Thyroid gland (tissue), 4 donors: ENCODE measurements at regions not wholly inside any gene's neighbourhood (a gene's known extent, or its start where the extent isn't known, plus 50 kb on each side); places are given as distances from the start of the nearest gene placed in this dataset.
"Not testable (repeated sequence)": the region's sequence is repeated elsewhere in the genome, so short reads cannot be mapped to it uniquely, and the experiment has no call there.

Experiments used
- DNase-seq, 2 donors: peaks; one replicate each; pipeline ENCODE4 v3.0.0-alpha.2; 2019
- H3K27ac ChIP-seq, 3 donors: fragments of 200-600 bp; sonication (generic); 1 replicate in 2 of 3; 2 replicates in 1 of 3; pipeline ENCODE4 v1.5.1; 2016 to 2019; ENCODE audit warnings: mild to moderate bottlenecking in 1 of 3, moderate library complexity in 1 of 3
- H3K27me3 ChIP-seq: fragments of 200-600 bp; sonication (generic); one replicate; pipeline ENCODE4 v1.5.1; 2019
- H3K36me3 ChIP-seq, 2 donors: fragments of 200-600 bp; sonication (generic); one replicate each; pipeline ENCODE4 v1.5.1; 2016 to 2019
- H3K4me1 ChIP-seq, 2 donors: fragments of 200-600 bp; sonication (generic); one replicate each; pipeline ENCODE4 v1.5.1; 2017 to 2019
- H3K4me3 ChIP-seq, 3 donors: fragments of 200-600 bp; sonication (generic); replicated peaks in 1 of 3; 1 replicate in 2 of 3; 2 replicates in 1 of 3; pipeline ENCODE4 v1.5.1; 2016; ENCODE audit warnings: mild to moderate bottlenecking in 1 of 3
- H3K9me3 ChIP-seq: fragments of 200-600 bp; sonication (generic); one replicate; pipeline ENCODE4 v1.5.1; 2017
- WGBS, 2 donors: methylation state at CpG; one replicate each; pipeline ENCODE4 v1.1.5; 2017; 5-methylcytosine and 5-hydroxymethylcytosine counted together
- intact Hi-C: fragments of 100-400 bp; cut with DNase I; formaldehyde crosslinking; loops from one replicate; pipeline ENCODE4 v1.15.1; 2023

GRCh38 chr1:85520826-85521820 lies 56.2 kb upstream of the DDAH1 start:
- DNase-seq, intact Hi-C loops, H3K27ac ChIP-seq, H3K4me1 ChIP-seq, H3K27me3 ChIP-seq, H3K4me3 ChIP-seq, H3K36me3 ChIP-seq, H3K9me3 ChIP-seq: not testable (repeated sequence)
- WGBS, 2 donors: 84 to 85% methylated on average over 11 of the region's 15 CpGs

GRCh38 chr1:85522458-85522857 lies 57.5 kb upstream of the DDAH1 start:
- H3K4me3 ChIP-seq, DNase-seq, H3K27ac ChIP-seq, H3K36me3 ChIP-seq, intact Hi-C loops, H3K9me3 ChIP-seq, H3K27me3 ChIP-seq: not testable (repeated sequence)
- H3K4me1 ChIP-seq: peaks cover 3 to 11% of the 10 kb centered on the region in 2 donors

GRCh38 chr1:85523061-85523460 lies 57.5 kb upstream of the CCN1 start:
- H3K4me3 ChIP-seq, H3K36me3 ChIP-seq, DNase-seq, intact Hi-C loops, H3K27ac ChIP-seq, H3K27me3 ChIP-seq, H3K9me3 ChIP-seq: not testable (repeated sequence)
- peaks cover 3 to 11% of the 10 kb centered on the region in 2 donors for H3K4me1 ChIP-seq
- WGBS, 2 donors: 84 to 93% methylated on average over 4 of the region's 4 CpGs

DNA sequence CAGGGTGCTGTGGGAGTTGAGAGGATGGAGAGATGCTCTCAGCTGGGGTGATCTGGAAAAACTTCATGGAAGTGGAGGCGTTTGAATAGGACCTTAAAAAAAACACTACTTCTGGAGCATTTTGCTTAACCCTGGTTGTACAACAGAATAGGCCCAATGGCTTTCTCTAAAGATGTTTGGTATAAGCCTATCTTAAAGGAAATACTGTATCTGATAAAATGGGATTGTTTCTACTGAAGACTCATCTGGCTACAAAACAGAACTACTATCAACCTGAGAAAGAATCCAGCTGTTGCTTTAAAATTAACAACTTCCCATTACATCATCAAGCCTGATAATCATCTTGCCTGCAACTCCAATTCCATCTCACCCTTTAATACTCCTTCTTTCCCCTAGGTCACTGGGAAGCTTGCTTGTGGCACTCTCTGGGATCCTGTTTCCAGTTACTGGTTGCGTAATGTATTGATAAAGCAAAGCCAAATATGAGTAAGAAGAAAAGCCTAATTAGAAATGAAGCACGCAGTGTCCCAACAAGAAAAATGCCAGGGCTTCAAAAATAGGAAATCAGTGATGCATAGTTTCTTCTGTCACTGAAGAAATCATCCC lies 56.2 kb upstream of the CCN1 start:
- H3K27ac ChIP-seq, DNase-seq, H3K27me3 ChIP-seq, H3K4me3 ChIP-seq, intact Hi-C loops, H3K36me3 ChIP-seq, H3K9me3 ChIP-seq: not testable (repeated sequence)
- WGBS, 2 donors: 70 to 97% methylated on average over 2 of the region's 3 CpGs
- peaks cover 3 to 11% of the 10 kb centered on the region in 2 donors for H3K4me1 ChIP-seq

GRCh38 chr1:85525591-85525991 lies 55.0 kb upstream of the CCN1 start:
- H3K9me3 ChIP-seq, intact Hi-C loops: not testable (repeated sequence)
- peak overlapping the region; percentile 17 to 84 (median 58) for H3K27ac ChIP-seq

GRCh38 chr1:85526216-85526615 lies 54.3 kb upstream of the CCN1 start:
- H3K9me3 ChIP-seq, H3K4me3 ChIP-seq, H3K36me3 ChIP-seq, intact Hi-C loops, H3K27me3 ChIP-seq: not testable (repeated sequence)
- peaks cover 3 to 11% of the 10 kb centered on the region in 2 donors for H3K4me1 ChIP-seq
- DNase-seq: peak; percentile 48 to 66
- WGBS, 2 donors: 59 to 72% methylated on average over 3 of the region's 3 CpGs
- H3K27ac ChIP-seq: peak overlapping the region; percentile 17 to 84 (median 58)

More at GRCh38 chr1:85525591-85525991, 55.0 kb upstream of the CCN1 start:
- not testable (repeated sequence) for H3K36me3 ChIP-seq, H3K4me3 ChIP-seq, DNase-seq, H3K27me3 ChIP-seq
- 57 to 81% methylated on average over 3 of the region's 3 CpGs for WGBS, 2 donors
- H3K4me1 ChIP-seq: peaks cover 3 to 11% of the 10 kb centered on the region in 2 donors

- intact Hi-C loops, H3K9me3 ChIP-seq, H3K27me3 ChIP-seq, H3K4me3 ChIP-seq, H3K36me3 ChIP-seq: not testable (repeated sequence)
- peaks cover 3 to 11% of the 10 kb centered on the region in 2 donors for H3K4me1 ChIP-seq
- WGBS, 2 donors: 6 to 10% methylated on average over 4 of the region's 4 CpGs
- peak overlapping the region; percentile 34 to 61 (median 58) for H3K27ac ChIP-seq
- peak; percentile 95 to 98 for DNase-seq
Observed at GRCh38 chr1:85527145-85527544, 53.4 kb upstream of the CCN1 start.
